ENCODE measurements at regions not wholly inside any gene's neighbourhood (a gene's known extent, or its start where the extent isn't known, plus 50 kb on each side); places are given as distances from the start of the nearest gene placed in this dataset.

GRCh38 chr1:40915581-40915980 lies 53.4 kb upstream of the CITED4 start (continued):
- TF ChIP-seq KDM4A (IDR thresholded peaks at IDR 0.05; ENCODE audit: low read depth, low read length, severe bottlenecking) (no peak), SUZ12 (IDR thresholded peaks at IDR 0.05; ENCODE audit: low read length) (no peak), HDAC6 (IDR thresholded peaks at IDR 0.05; ENCODE audit: low read depth, low read length) (no peak), TEAD4 (IDR thresholded peaks at IDR 0.05; ENCODE audit: low read depth, low read length) (no peak), CEBPB (IDR thresholded peaks at IDR 0.05; ENCODE audit: low read depth, low read length) (no peak)

Data from H1 (cell line).